T-cell (primary cell): ENCODE measurements at regions not wholly inside any gene's neighbourhood (a gene's known extent, or its start where the extent isn't known, plus 50 kb on each side); places are given as distances from the start of the nearest gene placed in this dataset.

ENCODE experiments used
- ATAC-seq, 4 experiments: fragments of 200-7000 bp in 3 of 4; fragments of 150-1000 bp in 1 of 4; cut with Tn5 transposase; replicated peaks in 1 of 4; 1 replicate in 3 of 4; 2 replicates in 1 of 4; pipeline ENCODE4 v1.10.0; 2021; ENCODE audit warnings: moderate library complexity in 3 of 4, mild to moderate bottlenecking in 2 of 4, moderate number of reproducible peaks in 1 of 4
- CTCF ChIA-PET, 2 donors: fragments of 300-600 bp; sonication (Branson Sonifier 250); formaldehyde crosslinking; loops; one replicate each; lab custom pipeline; 2022; ENCODE audit warnings: antibody characterized with exemption in 2 of 2; lab: Charles Lee
- POLR2A ChIA-PET, 2 donors: fragments of 300-600 bp; sonication (Branson Sonifier 250); formaldehyde crosslinking; loops; one replicate each; lab custom pipeline; 2022; ENCODE audit warnings: antibody characterized with exemption in 2 of 2; lab: Charles Lee
- DNase-seq, 35 experiments: peaks; one replicate each; pipeline versions ENCODE4 v3.0.0 to v3.0.0-alpha.2; 2013 to 2023
- H3K27ac ChIP-seq: one replicate; pipeline ENCODE4 v1.5.1; 2013; ENCODE audit warnings: low read length
- H3K27me3 ChIP-seq, 2 experiments: replicated peaks in 1 of 2; 1 replicate in 1 of 2; 2 replicates in 1 of 2; pipeline versions ENCODE4 v1.6.1 to v1.7.0; 2013; ENCODE audit warnings: low read length in 1 of 2, mixed read lengths in 1 of 2; ENCODE audit not compliant: control insufficient read depth in 2 of 2, insufficient read depth in 2 of 2; ENCODE audit errors: extremely low read depth in 1 of 2
- H3K36me3 ChIP-seq, 2 donors: 1 replicate in 1 of 2; 2 replicates in 1 of 2; pipeline versions ENCODE4 v1.6.1 to v1.7.0; 2013; ENCODE audit warnings: low read length in 1 of 2; ENCODE audit not compliant: control insufficient read depth in 2 of 2, insufficient read depth in 1 of 2; ENCODE audit errors: extremely low read depth in 1 of 2
- H3K4me1 ChIP-seq, 2 experiments: 1 replicate in 1 of 2; 2 replicates in 1 of 2; pipeline versions ENCODE4 v1.6.1 to v1.7.0; 2013; ENCODE audit warnings: low read length in 2 of 2, mixed read lengths in 1 of 2; ENCODE audit not compliant: insufficient read depth in 2 of 2, control insufficient read depth in 1 of 2; ENCODE audit errors: extremely low read depth in 1 of 2
- H3K4me3 ChIP-seq, 2 donors: 1 replicate in 1 of 2; 2 replicates in 1 of 2; pipeline versions ENCODE4 v1.5.1 to v1.7.0; 2013; ENCODE audit warnings: mild to moderate bottlenecking in 2 of 2, low read length in 1 of 2, moderate library complexity in 1 of 2; ENCODE audit not compliant: control insufficient read depth in 1 of 2; ENCODE audit errors: extremely low read depth in 1 of 2
- H3K9me3 ChIP-seq: 2 replicates; pipeline ENCODE4 v1.7.0; 2013
- H3K27ac Mint-ChIP-seq, 2 donors: one replicate each; pipeline ENCODE4 v1.8.0; 2020 to 2021; ENCODE audit warnings: mild to moderate bottlenecking in 2 of 2, mixed read lengths in 2 of 2
- H3K27me3 Mint-ChIP-seq, 2 donors: one replicate each; pipeline ENCODE4 v1.8.0; 2021 to 2022; ENCODE audit warnings: mixed read lengths in 2 of 2
- H3K36me3 Mint-ChIP-seq: one replicate; pipeline ENCODE4 v1.8.0; 2021; ENCODE audit warnings: mixed read lengths
- H3K4me1 Mint-ChIP-seq, 3 donors: one replicate each; pipeline ENCODE4 v1.8.0; 2020 to 2022; ENCODE audit warnings: mixed read lengths in 3 of 3, mild to moderate bottlenecking in 1 of 3
- H3K4me3 Mint-ChIP-seq, 3 donors: one replicate each; pipeline ENCODE4 v1.8.0; 2020 to 2022; ENCODE audit warnings: mild to moderate bottlenecking in 3 of 3, mixed read lengths in 3 of 3, moderate library complexity in 3 of 3
- H3K9me3 Mint-ChIP-seq, 3 donors: one replicate each; pipeline ENCODE4 v1.8.0; 2020 to 2022; ENCODE audit warnings: mixed read lengths in 3 of 3
- WGBS: methylation state at CpG from one replicate; pipeline ENCODE4 v1.1.5; 2013; ENCODE audit warnings: missing lambda C conversion rate; ENCODE audit not compliant: insufficient coverage; 5-methylcytosine and 5-hydroxymethylcytosine counted together

GRCh38 chr2:16198166-16198912 is 258.0 kb downstream of the MYCN start:
- H3K36me3 Mint-ChIP-seq, result no peaks in the 10 kb centered on the region
- no peaks in the 10 kb centered on the region for H3K9me3 Mint-ChIP-seq
- whole genome bisulfite sequencing, result 89% methylated on average over 7 of the region's 9 CpGs
- Histone ChIP-seq H3K36me3 (no peaks in the 10 kb centered on the region), H3K9me3 (no peaks in the 10 kb centered on the region), H3K4me3 (no peak overlapping the region), H3K27me3 (no peaks in the 10 kb centered on the region), H3K27ac (no peak overlapping the region), H3K4me1 (no peaks in the 10 kb centered on the region)
- no peaks in the 10 kb centered on the region for H3K4me1 Mint-ChIP-seq
- CTCF ChIA-PET, result no interaction called here
- DNase-seq (peak in 1 of 35 experiments; percentile 80), ATAC-seq (no peak)
- POLR2A ChIA-PET, result no interaction called here
- H3K27ac Mint-ChIP-seq, result no peak overlapping the region
- no peaks in the 10 kb centered on the region for H3K27me3 Mint-ChIP-seq
- H3K4me3 Mint-ChIP-seq, result no peak overlapping the region

GRCh38 chr2:16197504-16198147 is 257.3 kb downstream of the MYCN start:
- ChIA-PET POLR2A (no interaction called here), CTCF (no interaction called here)
- no peak for ATAC-seq
- no peaks in the 10 kb centered on the region for H3K27me3 Mint-ChIP-seq
- Histone ChIP-seq H3K27me3 (no peaks in the 10 kb centered on the region), H3K27ac (no peak overlapping the region), H3K36me3 (no peaks in the 10 kb centered on the region), H3K4me1 (no peaks in the 10 kb centered on the region), H3K4me3 (no peak overlapping the region), H3K9me3 (no peaks in the 10 kb centered on the region)
- no peaks in the 10 kb centered on the region for H3K4me1 Mint-ChIP-seq
- DNase-seq, result no peak
- WGBS, result 79% methylated on average over 7 of the region's 8 CpGs
- no peaks in the 10 kb centered on the region for H3K9me3 Mint-ChIP-seq
- no peak overlapping the region for H3K27ac Mint-ChIP-seq
- H3K4me3 Mint-ChIP-seq, result no peak overlapping the region
- no peaks in the 10 kb centered on the region for H3K36me3 Mint-ChIP-seq

DNA sequence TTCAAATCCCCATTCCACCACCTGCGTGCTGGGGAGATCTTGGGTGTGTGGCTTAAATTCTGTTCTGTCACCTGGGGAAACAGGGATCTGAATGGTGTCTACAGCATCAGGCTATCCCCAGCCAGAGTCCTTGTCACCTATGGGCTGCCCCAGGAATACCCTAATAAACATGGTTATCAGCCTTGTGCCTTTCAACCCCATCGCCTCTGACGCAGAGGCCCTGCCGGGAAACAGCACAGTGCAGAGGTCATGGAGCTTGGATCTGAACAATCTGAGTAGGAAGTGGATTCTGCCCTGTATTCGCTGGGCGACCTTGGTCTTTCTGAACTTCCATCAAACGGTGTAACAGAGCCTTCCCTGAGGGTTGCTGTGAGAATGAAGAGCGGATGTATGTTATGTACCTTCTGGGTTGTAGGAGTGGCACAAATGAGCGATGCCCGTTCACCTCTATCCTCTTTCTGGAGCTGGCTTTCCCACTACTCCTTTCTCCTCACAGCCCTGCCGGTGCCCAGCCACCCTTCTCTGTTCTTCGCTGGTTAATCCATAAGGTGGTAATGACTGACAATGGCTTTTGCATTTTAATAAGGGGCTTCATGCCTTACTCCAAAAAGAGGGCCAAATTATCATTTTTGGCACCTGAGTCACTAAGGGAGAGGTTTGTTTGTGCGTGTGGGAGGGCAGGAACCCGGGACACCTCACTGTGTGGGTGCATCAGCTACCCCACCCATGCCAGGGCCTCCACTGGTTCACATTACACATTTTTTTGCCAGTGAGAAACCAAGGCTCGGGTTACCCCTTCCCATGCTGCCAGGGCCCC is 256.5 kb downstream of the MYCN start:
- Histone ChIP-seq H3K27ac (no peak overlapping the region), H3K4me3 (no peak overlapping the region), H3K4me1 (no peaks in the 10 kb centered on the region), H3K27me3 (no peaks in the 10 kb centered on the region), H3K36me3 (no peaks in the 10 kb centered on the region), H3K9me3 (no peaks in the 10 kb centered on the region)
- Mint-ChIP-seq H3K27ac (no peak overlapping the region), H3K4me1 (no peaks in the 10 kb centered on the region), H3K9me3 (no peaks in the 10 kb centered on the region), H3K4me3 (no peak overlapping the region), H3K27me3 (no peaks in the 10 kb centered on the region), H3K36me3 (no peaks in the 10 kb centered on the region)
- CTCF ChIA-PET, result no interaction called here
- ATAC-seq (no peak), DNase-seq (no peak)
- POLR2A ChIA-PET, result no interaction called here
- 88% methylated on average over 7 of the region's 15 CpGs for WGBS

DNA sequence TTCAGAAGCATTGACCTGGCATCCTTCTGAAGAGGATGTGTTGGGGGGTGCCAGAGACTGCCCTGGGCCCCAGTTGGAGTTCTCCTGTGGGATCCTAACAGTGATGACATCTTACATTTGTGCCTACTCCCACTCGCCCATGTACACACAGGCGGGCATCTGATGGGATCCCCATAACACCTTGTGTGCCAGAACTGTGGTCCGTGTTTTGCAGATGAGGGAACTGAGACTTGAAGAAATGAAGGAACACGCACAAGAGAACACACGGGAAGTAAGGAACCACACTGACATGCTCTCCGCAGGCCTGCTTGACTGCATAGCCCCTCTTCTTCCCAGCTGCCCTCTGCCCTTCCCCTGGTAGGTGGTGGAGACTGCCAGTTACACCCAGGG is 255.3 kb downstream of the MYCN start:
- Mint-ChIP-seq H3K27ac (no peak overlapping the region), H3K4me3 (no peak overlapping the region), H3K27me3 (no peaks in the 10 kb centered on the region), H3K4me1 (no peaks in the 10 kb centered on the region), H3K36me3 (no peaks in the 10 kb centered on the region), H3K9me3 (no peaks in the 10 kb centered on the region)
- no peaks in the 10 kb centered on the region for H3K9me3 ChIP-seq
- ChIA-PET CTCF (no interaction called here), POLR2A (no interaction called here)
- DNase-seq (no peak), ATAC-seq (no peak)
- H3K4me1 ChIP-seq, result no peaks in the 10 kb centered on the region
- no peak overlapping the region for H3K4me3 ChIP-seq
- no peaks in the 10 kb centered on the region for H3K27me3 ChIP-seq
- WGBS, result 78% methylated on average over 4 of the region's 6 CpGs
- H3K27ac ChIP-seq, result no peak overlapping the region
- no peaks in the 10 kb centered on the region for H3K36me3 ChIP-seq

GRCh38 chr2:16194931-16195680 is 254.8 kb downstream of the MYCN start:
- ChIA-PET CTCF (no interaction called here), POLR2A (no interaction called here)
- no peak overlapping the region for H3K27ac Mint-ChIP-seq
- H3K4me1 ChIP-seq, result no peaks in the 10 kb centered on the region
- no peak overlapping the region for H3K27ac ChIP-seq
- no peaks in the 10 kb centered on the region for H3K36me3 ChIP-seq
- H3K4me3 ChIP-seq, result no peak overlapping the region
- H3K27me3 ChIP-seq, result no peaks in the 10 kb centered on the region
- H3K9me3 Mint-ChIP-seq, result no peaks in the 10 kb centered on the region
- ATAC-seq (no peak), DNase-seq (no peak)
- H3K36me3 Mint-ChIP-seq, result no peaks in the 10 kb centered on the region
- H3K27me3 Mint-ChIP-seq, result no peaks in the 10 kb centered on the region
- H3K4me1 Mint-ChIP-seq, result no peaks in the 10 kb centered on the region
- H3K4me3 Mint-ChIP-seq, result no peak overlapping the region
- no peaks in the 10 kb centered on the region for H3K9me3 ChIP-seq
- WGBS, result 67% methylated on average over 2 of the region's 6 CpGs

DNA sequence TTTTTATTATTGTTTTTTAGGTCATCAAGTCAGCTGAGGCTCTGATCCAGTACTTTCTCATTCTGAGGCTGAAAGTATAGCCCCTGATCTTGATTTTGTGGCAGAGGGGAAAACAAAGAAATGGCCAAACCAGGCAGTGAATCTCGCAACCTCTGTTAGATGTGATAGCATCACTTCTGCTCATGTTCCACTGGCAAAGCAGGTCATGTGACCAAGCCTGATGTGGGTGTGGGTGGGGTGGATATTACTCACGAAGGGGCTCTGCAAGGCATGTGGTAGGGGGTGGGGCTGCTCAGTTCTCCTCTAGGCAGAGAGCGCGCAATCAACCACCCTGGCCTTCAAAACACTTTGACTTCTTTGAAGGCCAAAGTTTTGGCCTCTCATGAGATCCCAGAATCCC is 254.2 kb downstream of the MYCN start:
- Mint-ChIP-seq H3K4me3 (no peak overlapping the region), H3K9me3 (no peaks in the 10 kb centered on the region), H3K27me3 (no peaks in the 10 kb centered on the region), H3K36me3 (no peaks in the 10 kb centered on the region), H3K4me1 (no peaks in the 10 kb centered on the region), H3K27ac (no peak overlapping the region)
- ATAC-seq, result no peak
- DNase-seq, result no peak
- CTCF ChIA-PET, result no interaction called here
- H3K9me3 ChIP-seq, result no peaks in the 10 kb centered on the region
- H3K27me3 ChIP-seq, result no peaks in the 10 kb centered on the region
- 55% methylated on average over 1 of the region's 4 CpGs for WGBS
- no peaks in the 10 kb centered on the region for H3K36me3 ChIP-seq
- no peaks in the 10 kb centered on the region for H3K4me1 ChIP-seq
- POLR2A ChIA-PET, result interaction anchor here in 1 of 2 donors (0.6 kb wide), 1 partner anchor 26 kb away, joined by 5 read pairs; no protein-coding TSS in a partner anchor
- no peak overlapping the region for H3K27ac ChIP-seq
- no peak overlapping the region for H3K4me3 ChIP-seq
